ENCODE measurements at regions not wholly inside any gene's neighbourhood (a gene's known extent, or its start where the extent isn't known, plus 50 kb on each side); places are given as distances from the start of the nearest gene placed in this dataset.

- Histone ChIP-seq H3K4me3 (no peak overlapping the region), H3K27ac (no peak overlapping the region)
Measured at GRCh38 chr11:15901054-15901453, 455.3 kb downstream of the SOX6 start.

DNA sequence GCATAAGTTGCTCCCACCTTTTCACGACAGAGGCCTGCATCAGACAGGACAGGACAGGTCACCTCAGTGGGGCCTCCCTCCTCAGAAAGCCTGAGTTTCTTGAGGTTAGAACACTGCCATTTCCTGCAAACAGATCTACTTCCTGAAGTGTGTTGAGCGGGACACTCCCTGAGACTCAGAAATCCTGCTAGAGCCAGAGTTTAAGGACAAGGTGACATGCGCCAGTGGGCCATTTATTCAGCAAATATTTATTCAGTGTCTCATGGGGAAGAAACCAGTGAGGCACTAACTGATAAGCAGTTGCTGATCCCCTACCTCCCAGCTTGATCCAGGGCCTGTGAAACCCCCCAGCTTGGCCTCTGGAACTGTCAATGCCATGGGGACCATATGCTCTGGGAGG is 454.6 kb downstream of the SOX6 start:
- no peak overlapping the region for H3K4me3 ChIP-seq
- H3K27ac ChIP-seq = no peak overlapping the region

DNA sequence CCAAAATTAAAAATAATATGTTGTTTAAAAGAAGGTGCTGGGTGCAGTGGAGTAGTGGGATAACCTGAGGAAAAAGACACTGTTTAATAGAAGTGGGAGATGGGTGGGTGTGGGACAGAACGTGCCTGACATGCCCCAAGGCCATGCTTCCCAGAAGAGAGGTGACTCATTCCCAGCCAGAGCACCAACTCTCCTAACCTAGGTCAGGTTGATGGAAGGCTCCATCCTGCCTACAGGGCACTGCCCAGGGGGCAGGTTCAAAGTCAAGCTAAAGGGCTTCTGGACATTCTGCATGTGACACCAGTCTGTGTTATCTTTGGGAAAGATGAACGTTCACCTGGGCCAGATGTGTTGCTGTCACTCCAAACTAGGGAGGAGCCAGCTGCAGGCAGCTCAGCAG is 453.1 kb downstream of the SOX6 start:
- no peak overlapping the region for H3K4me3 ChIP-seq
- no peak overlapping the region for H3K27ac ChIP-seq

GRCh38 chr11:15905366-15906104 is 450.8 kb downstream of the SOX6 start:
- no peak overlapping the region for H3K4me3 ChIP-seq
- H3K27ac ChIP-seq = no peak overlapping the region

GRCh38 chr11:15906481-15907035 is 449.8 kb downstream of the SOX6 start:
- no peak overlapping the region for H3K4me3 ChIP-seq
- no peak overlapping the region for H3K27ac ChIP-seq

GRCh38 chr11:15907806-15908205 is 448.5 kb downstream of the SOX6 start:
- H3K27ac ChIP-seq = no peak overlapping the region
- no peak overlapping the region for H3K4me3 ChIP-seq

- no peak overlapping the region for H3K4me3 ChIP-seq
- H3K27ac ChIP-seq = no peak overlapping the region
Measured at GRCh38 chr11:15909937-15910598, 446.3 kb downstream of the SOX6 start.

DNA sequence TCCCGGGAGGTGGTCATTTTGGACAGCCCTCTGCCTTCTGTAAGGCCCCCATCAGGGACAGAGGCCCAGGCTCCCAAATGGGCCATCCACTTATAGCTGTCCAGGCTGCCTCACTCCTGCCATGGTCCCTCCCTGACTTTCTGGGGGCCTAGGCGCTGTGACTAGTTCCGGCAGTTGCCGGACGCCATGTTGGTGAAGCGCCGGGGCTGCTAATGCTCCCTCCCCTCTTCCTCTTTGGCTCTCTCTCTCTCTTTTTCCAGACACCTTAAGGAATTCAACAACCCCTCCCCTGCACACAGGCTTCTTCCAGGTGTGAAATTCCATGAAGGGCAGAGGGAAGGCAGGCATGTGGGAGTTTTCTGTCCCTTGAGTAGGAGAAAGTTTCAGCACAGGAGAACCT is 445.6 kb downstream of the SOX6 start:
- Histone ChIP-seq H3K27ac (no peak overlapping the region), H3K4me3 (no peak overlapping the region)

GRCh38 chr11:15911377-15912044 is 444.8 kb downstream of the SOX6 start:
- no peak overlapping the region for H3K27ac ChIP-seq
- H3K4me3 ChIP-seq = no peak overlapping the region

DNA sequence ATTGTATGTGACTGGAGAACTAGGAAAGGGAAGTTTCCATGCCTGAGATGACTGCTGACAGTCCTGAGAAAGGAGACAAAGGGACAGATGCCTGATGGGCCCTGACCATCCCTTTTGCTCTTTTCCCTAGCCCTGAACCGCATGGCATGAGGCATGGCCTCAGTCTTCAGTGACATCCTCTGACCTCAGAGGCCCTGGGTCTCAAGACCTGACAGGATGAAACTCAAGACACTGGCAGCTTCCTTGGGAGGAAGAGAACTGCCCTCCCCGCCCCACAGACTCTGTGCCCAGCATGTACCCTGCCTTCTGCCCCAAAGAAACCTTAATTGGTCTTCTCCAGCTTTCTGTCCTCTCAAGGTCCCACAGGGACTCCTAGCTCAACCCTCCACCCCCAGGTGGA is 444.1 kb downstream of the SOX6 start:
- no peak overlapping the region for H3K27ac ChIP-seq
- H3K4me3 ChIP-seq = no peak overlapping the region

GRCh38 chr11:15912825-15913224 is 443.5 kb downstream of the SOX6 start:
- Histone ChIP-seq H3K4me3 (no peak overlapping the region), H3K27ac (no peak overlapping the region)

DNA sequence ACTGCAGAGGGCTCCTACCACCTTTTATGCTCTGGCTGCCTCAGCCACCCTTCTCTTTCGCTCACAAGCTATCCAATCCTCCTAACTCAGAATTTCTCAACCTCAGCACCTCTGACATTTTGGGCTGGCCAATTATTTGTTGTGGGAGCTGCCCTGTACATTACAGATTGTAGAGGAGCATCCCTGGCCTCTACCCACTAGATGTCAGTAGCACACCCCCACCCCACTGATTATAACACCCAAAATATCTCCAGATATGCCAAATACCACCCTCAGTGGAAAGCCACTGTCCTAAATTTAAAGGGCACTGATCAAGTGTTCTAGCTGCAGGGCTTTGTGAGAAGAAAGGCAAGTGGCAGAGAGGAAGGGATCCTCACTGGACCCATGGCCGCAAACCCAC is 443.1 kb downstream of the SOX6 start:
- Histone ChIP-seq H3K4me3 (no peak overlapping the region), H3K27ac (no peak overlapping the region)

Measured in skin epidermis (tissue), 12 donors.